SJSA1 (cell line): ENCODE measurements at regions not wholly inside any gene's neighbourhood (a gene's known extent, or its start where the extent isn't known, plus 50 kb on each side); places are given as distances from the start of the nearest gene placed in this dataset.

ENCODE experiments used
- DNase-seq, 2 experiments: peaks; one replicate each; pipeline ENCODE4 v3.0.0-alpha.2; 2015 to 2020; ENCODE audit warnings: low spot score in 2 of 2, low read depth in 1 of 2
- H3K27ac ChIP-seq: fragments of 250-450 bp; sonication (Bioruptor Pico); 2 replicates; pipeline ENCODE4 v1.5.1; 2020; ENCODE audit warnings: mild to moderate bottlenecking, moderate library complexity
- H3K27me3 ChIP-seq: fragments of 250-450 bp; sonication (Bioruptor Pico); replicated peaks from 2 replicates; pipeline ENCODE4 v1.5.1; 2020; ENCODE audit warnings: mild to moderate bottlenecking, moderate library complexity
- H3K36me3 ChIP-seq: fragments of 250-450 bp; sonication (Bioruptor Pico); 2 replicates; pipeline ENCODE4 v1.5.1; 2020; ENCODE audit warnings: mild to moderate bottlenecking
- H3K4me1 ChIP-seq: fragments of 250-450 bp; sonication (Bioruptor Pico); replicated peaks from 2 replicates; pipeline ENCODE4 v1.6.1; 2021; ENCODE audit warnings: mild to moderate bottlenecking
- H3K4me3 ChIP-seq: fragments of 250-450 bp; sonication (Bioruptor Pico); 2 replicates; pipeline ENCODE4 v1.5.1; 2020; ENCODE audit warnings: mild to moderate bottlenecking
- H3K9me3 ChIP-seq: fragments of 250-450 bp; sonication (Bioruptor Pico); replicated peaks from 2 replicates; pipeline ENCODE4 v1.5.1; 2020; ENCODE audit warnings: mild to moderate bottlenecking

DNA sequence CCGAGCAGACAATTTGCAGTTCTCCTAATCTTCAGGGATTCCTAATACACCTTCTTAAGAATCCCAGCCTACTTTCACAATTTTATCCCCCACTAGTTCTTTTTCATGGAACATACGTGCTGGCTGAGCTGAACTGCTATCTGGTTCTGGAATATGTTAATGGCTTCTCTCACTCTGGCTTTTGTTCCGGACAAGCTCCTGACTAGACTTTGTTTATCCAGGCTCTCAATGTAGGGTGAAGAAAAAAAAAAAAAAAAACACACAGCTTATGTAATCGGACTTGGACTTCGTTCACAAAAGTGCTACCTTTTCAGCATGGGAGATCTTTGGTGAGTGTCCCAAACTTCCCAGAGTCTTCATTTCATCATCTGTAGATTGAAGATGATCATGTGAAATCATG, 555.4 kb upstream of the CPEB2 start:
- Histone ChIP-seq H3K36me3 (no peaks in the 10 kb centered on the region), H3K4me1 (no peaks in the 10 kb centered on the region), H3K27me3 (no peaks in the 10 kb centered on the region), H3K4me3 (no peak overlapping the region), H3K27ac (no peak overlapping the region), H3K9me3 (no peaks in the 10 kb centered on the region)
- no peak for DNase-seq

- H3K4me3 ChIP-seq = no peak overlapping the region
- no peaks in the 10 kb centered on the region for H3K4me1 ChIP-seq
- H3K36me3 ChIP-seq = no peaks in the 10 kb centered on the region
- H3K9me3 ChIP-seq = no peaks in the 10 kb centered on the region
- no peaks in the 10 kb centered on the region for H3K27me3 ChIP-seq
- H3K27ac ChIP-seq = no peak overlapping the region
- no peak for DNase-seq
These were observed 553.0 kb upstream of the CPEB2 start for GRCh38 chr4:14449308-14449707.

- H3K27me3 ChIP-seq = no peaks in the 10 kb centered on the region
- H3K9me3 ChIP-seq = no peaks in the 10 kb centered on the region
- H3K27ac ChIP-seq = no peak overlapping the region
- H3K4me3 ChIP-seq = no peak overlapping the region
- DNase-seq = no peak
- H3K36me3 ChIP-seq = no peaks in the 10 kb centered on the region
- no peaks in the 10 kb centered on the region for H3K4me1 ChIP-seq
These were observed 550.3 kb upstream of the CPEB2 start for GRCh38 chr4:14452001-14452400.

GRCh38 chr4:14452764-14453163, 549.5 kb upstream of the CPEB2 start:
- Histone ChIP-seq H3K27ac (no peak overlapping the region), H3K4me1 (no peaks in the 10 kb centered on the region), H3K4me3 (no peak overlapping the region), H3K9me3 (no peaks in the 10 kb centered on the region), H3K36me3 (no peaks in the 10 kb centered on the region), H3K27me3 (no peaks in the 10 kb centered on the region)
- no peak for DNase-seq

- Histone ChIP-seq H3K27ac (no peak overlapping the region), H3K9me3 (no peaks in the 10 kb centered on the region), H3K4me1 (no peaks in the 10 kb centered on the region), H3K27me3 (no peaks in the 10 kb centered on the region), H3K36me3 (no peaks in the 10 kb centered on the region), H3K4me3 (no peak overlapping the region)
- no peak for DNase-seq
These were observed 543.8 kb upstream of the CPEB2 start for GRCh38 chr4:14458463-14458862.

GRCh38 chr4:14465057-14465456, 537.2 kb upstream of the CPEB2 start:
- Histone ChIP-seq H3K4me3 (no peak overlapping the region), H3K9me3 (no peaks in the 10 kb centered on the region), H3K4me1 (no peaks in the 10 kb centered on the region), H3K27me3 (no peaks in the 10 kb centered on the region), H3K27ac (no peak overlapping the region), H3K36me3 (no peaks in the 10 kb centered on the region)
- no peak for DNase-seq

DNA sequence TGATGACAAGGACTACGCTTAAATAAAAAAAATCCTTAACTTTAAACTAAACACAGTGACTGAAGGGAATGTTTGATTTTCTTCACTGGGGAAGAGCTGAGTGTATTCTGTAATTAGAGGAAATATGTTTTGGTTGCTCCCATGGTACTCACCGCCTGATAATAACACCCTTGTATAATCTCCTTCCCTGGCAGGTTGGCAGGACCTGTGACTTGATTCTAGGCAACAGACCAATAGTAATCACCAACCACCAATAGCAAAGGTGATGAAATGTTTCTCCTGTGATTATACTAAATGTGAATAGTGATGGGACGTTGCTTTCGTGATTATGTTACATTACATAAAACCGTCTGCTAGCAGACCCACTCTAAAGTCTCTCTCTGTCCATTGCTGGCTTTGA, 536.8 kb upstream of the CPEB2 start:
- H3K4me1 ChIP-seq = no peaks in the 10 kb centered on the region
- no peak overlapping the region for H3K27ac ChIP-seq
- DNase-seq = no peak
- H3K27me3 ChIP-seq = no peaks in the 10 kb centered on the region
- no peak overlapping the region for H3K4me3 ChIP-seq
- no peaks in the 10 kb centered on the region for H3K36me3 ChIP-seq
- H3K9me3 ChIP-seq = no peaks in the 10 kb centered on the region

DNA sequence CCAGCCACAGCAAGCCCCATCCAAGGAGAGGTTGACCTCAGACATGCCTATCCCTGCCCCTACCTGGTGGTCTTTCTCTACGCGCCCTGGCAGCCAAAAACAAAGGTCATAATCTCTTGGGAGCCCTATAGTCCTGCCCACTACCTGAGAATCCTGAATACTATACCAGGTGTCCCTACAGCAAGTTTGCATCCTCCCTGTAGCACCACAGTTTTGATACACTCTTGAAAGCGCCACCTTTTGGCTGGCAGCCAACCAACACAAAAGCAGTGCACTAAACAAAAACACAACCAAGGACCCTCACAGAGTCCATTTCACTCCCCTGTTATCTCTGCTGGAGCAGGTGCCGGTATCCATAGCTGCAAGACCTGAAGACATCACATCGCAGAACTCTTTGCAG, 523.8 kb upstream of the CPEB2 start:
- DNase-seq = no peak
- no peaks in the 10 kb centered on the region for H3K36me3 ChIP-seq

GRCh38 chr4:14496408-14496807, 505.9 kb upstream of the CPEB2 start:
- Histone ChIP-seq H3K4me3 (no peak overlapping the region), H3K27ac (no peak overlapping the region), H3K9me3 (no peaks in the 10 kb centered on the region), H3K36me3 (no peaks in the 10 kb centered on the region), H3K27me3 (no peaks in the 10 kb centered on the region), H3K4me1 (no peaks in the 10 kb centered on the region)
- DNase-seq = no peak

More for the DNA sequence above, 523.8 kb upstream of the CPEB2 start:
- H3K4me3 ChIP-seq = no peak overlapping the region
- H3K4me1 ChIP-seq = no peaks in the 10 kb centered on the region
- no peak overlapping the region for H3K27ac ChIP-seq
- H3K9me3 ChIP-seq = no peaks in the 10 kb centered on the region
- H3K27me3 ChIP-seq = no peaks in the 10 kb centered on the region

- Histone ChIP-seq H3K4me3 (no peak overlapping the region), H3K36me3 (no peaks in the 10 kb centered on the region), H3K9me3 (no peaks in the 10 kb centered on the region), H3K27me3 (no peaks in the 10 kb centered on the region), H3K27ac (no peak overlapping the region), H3K4me1 (no peaks in the 10 kb centered on the region)
- DNase-seq = no peak
These were observed 505.3 kb upstream of the CPEB2 start for GRCh38 chr4:14496969-14497368.

DNA sequence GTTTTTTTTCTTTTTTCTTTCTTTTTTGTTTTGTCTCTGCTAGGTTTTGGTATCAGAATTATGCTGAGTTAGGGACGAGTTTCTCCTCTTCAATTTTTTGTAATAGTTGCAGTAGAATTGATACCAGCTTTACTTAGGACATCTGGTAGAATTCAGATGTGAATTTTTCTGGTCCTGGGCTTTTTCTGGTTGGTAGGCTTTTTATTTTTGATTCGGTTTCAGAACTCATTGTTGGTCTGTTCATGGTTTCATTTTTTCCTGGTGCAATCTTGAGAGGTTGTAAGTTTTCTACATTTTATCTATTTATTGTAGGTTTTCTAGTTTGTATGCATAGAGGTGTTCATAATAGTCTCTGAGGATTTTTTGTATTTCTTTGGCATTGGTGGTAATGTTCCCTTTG, 498.1 kb upstream of the CPEB2 start:
- H3K4me3 ChIP-seq = no peak overlapping the region
- H3K9me3 ChIP-seq = no peaks in the 10 kb centered on the region
- H3K27me3 ChIP-seq = no peaks in the 10 kb centered on the region
- DNase-seq = no peak
- H3K36me3 ChIP-seq = no peaks in the 10 kb centered on the region
- no peak overlapping the region for H3K27ac ChIP-seq
- no peaks in the 10 kb centered on the region for H3K4me1 ChIP-seq

- Histone ChIP-seq H3K4me1 (no peaks in the 10 kb centered on the region), H3K36me3 (no peaks in the 10 kb centered on the region), H3K9me3 (no peaks in the 10 kb centered on the region), H3K27ac (no peak overlapping the region), H3K4me3 (no peak overlapping the region), H3K27me3 (no peaks in the 10 kb centered on the region)
- no peak for DNase-seq
These were observed 488.8 kb upstream of the CPEB2 start for GRCh38 chr4:14513471-14513870.

DNA sequence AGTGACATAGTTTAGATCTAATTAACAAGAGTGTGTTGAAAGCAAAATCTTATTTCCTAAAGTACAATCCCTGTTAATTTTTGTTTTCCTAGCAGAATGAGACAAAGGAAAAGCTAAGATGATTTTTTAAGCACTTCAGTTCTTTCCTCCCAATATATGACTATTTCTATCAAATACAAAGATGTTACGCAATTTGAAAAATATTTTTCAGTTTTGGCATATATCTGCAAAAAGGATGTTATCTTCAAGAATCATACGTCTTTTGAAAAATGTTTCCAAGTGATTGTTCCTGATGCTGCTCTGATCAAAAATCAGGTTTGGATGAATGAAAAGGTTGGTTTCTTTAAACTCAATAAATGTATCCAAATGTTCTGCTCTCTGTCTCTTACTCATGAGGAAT, 486.7 kb upstream of the CPEB2 start:
- H3K36me3 ChIP-seq = no peaks in the 10 kb centered on the region
- no peaks in the 10 kb centered on the region for H3K4me1 ChIP-seq
- H3K27me3 ChIP-seq = no peaks in the 10 kb centered on the region
- no peaks in the 10 kb centered on the region for H3K9me3 ChIP-seq
- DNase-seq = no peak
- no peak overlapping the region for H3K4me3 ChIP-seq
- no peak overlapping the region for H3K27ac ChIP-seq

DNA sequence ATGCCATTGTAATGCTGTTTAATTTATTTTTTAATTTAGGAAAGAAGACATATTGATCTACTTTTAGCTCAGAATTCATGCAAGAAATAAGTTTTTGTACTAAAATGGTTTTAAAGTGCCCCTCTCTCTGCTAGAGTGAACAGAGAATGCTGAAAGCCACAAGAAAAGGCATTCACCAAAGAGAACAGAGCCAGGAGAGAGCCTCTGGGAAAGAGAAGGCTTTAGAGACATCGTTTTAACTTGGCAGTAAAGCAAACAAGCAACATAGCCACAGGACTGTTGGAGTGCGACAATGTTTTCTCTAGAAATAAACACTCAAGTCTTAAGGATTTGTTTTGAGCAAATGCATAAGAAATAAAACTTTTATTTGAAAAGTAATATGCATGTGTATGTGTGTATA, 484.1 kb upstream of the CPEB2 start:
- Histone ChIP-seq H3K4me3 (no peak overlapping the region), H3K27ac (no peak overlapping the region), H3K9me3 (no peaks in the 10 kb centered on the region), H3K27me3 (no peaks in the 10 kb centered on the region), H3K36me3 (no peaks in the 10 kb centered on the region), H3K4me1 (no peaks in the 10 kb centered on the region)
- DNase-seq = no peak

GRCh38 chr4:14520171-14520570, 482.1 kb upstream of the CPEB2 start:
- Histone ChIP-seq H3K4me3 (no peak overlapping the region), H3K9me3 (no peaks in the 10 kb centered on the region), H3K4me1 (no peaks in the 10 kb centered on the region), H3K36me3 (no peaks in the 10 kb centered on the region), H3K27ac (no peak overlapping the region), H3K27me3 (no peaks in the 10 kb centered on the region)
- no peak for DNase-seq
